GM23338 (cell line): ENCODE measurements at regions not wholly inside any gene's neighbourhood (a gene's known extent, or its start where the extent isn't known, plus 50 kb on each side); places are given as distances from the start of the nearest gene placed in this dataset.

Source experiments
- EZH2 ChIP-seq: fragments of 200-600 bp; sonication (generic); IDR thresholded peaks from one replicate; pipeline ENCODE4 v1.8.0; 2017; ENCODE audit warnings: antibody characterized with exemption, mild to moderate bottlenecking, low read depth; ENCODE audit not compliant: unreplicated experiment
- POLR2AphosphoS5 ChIP-seq: IDR thresholded peaks from 2 replicates; pipeline ENCODE4 v1.6.1; 2016; ENCODE audit warnings: antibody characterized with exemption, low read depth
- STAT1 ChIP-seq: IDR thresholded peaks from one replicate; pipeline ENCODE4 v1.6.1; 2016; ENCODE audit warnings: antibody characterized with exemption; ENCODE audit not compliant: unreplicated experiment
- TF ChIP-seq, protein P1 (sequence below), 2 experiments: fragments of 200-600 bp in 1 of 2; sonication (generic) in 1 of 2; conservative IDR thresholded peaks; 2 replicates each; pipeline versions ENCODE4 v1.5.1 to v1.6.1; 2016 to 2017; ENCODE audit warnings: antibody characterized with exemption in 2 of 2, low read depth in 2 of 2, mild to moderate bottlenecking in 2 of 2, moderate library complexity in 1 of 2
- TF ChIP-seq, protein P2 (sequence below): IDR thresholded peaks from 2 replicates; pipeline ENCODE4 v1.6.1; 2016; ENCODE audit warnings: antibody characterized with exemption

DNA sequence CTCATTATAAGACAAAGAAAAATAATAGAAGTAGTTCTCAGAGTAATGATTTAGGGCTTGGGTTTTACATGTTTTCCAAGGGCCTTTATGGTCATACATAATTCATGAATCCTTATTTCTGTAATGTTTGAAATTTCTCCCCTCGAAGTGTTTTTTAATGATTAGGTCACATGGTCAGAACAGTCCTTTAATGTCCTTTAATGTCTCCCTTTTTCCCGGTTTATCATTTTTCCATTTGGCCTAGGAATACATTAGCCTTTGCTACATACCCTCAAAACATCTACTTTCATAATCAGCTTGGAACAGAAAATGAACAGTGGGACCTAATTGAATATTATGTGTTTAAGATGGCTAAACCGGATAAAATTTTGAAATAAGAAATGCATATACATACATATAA, 159.9 kb upstream of the ROBO2 start:
- TF ChIP-seq EZH2: no peak
- TF ChIP-seq, protein P1, sequence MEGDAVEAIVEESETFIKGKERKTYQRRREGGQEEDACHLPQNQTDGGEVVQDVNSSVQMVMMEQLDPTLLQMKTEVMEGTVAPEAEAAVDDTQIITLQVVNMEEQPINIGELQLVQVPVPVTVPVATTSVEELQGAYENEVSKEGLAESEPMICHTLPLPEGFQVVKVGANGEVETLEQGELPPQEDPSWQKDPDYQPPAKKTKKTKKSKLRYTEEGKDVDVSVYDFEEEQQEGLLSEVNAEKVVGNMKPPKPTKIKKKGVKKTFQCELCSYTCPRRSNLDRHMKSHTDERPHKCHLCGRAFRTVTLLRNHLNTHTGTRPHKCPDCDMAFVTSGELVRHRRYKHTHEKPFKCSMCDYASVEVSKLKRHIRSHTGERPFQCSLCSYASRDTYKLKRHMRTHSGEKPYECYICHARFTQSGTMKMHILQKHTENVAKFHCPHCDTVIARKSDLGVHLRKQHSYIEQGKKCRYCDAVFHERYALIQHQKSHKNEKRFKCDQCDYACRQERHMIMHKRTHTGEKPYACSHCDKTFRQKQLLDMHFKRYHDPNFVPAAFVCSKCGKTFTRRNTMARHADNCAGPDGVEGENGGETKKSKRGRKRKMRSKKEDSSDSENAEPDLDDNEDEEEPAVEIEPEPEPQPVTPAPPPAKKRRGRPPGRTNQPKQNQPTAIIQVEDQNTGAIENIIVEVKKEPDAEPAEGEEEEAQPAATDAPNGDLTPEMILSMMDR (conservative IDR thresholded peaks at IDR 0.05; ENCODE audit: low read depth in 2 of 2): no peak
- no peak for TF ChIP-seq POLR2AphosphoS5
- TF ChIP-seq, protein P2, sequence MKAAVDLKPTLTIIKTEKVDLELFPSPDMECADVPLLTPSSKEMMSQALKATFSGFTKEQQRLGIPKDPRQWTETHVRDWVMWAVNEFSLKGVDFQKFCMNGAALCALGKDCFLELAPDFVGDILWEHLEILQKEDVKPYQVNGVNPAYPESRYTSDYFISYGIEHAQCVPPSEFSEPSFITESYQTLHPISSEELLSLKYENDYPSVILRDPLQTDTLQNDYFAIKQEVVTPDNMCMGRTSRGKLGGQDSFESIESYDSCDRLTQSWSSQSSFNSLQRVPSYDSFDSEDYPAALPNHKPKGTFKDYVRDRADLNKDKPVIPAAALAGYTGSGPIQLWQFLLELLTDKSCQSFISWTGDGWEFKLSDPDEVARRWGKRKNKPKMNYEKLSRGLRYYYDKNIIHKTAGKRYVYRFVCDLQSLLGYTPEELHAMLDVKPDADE: no peak
- no peak for TF ChIP-seq STAT1
